Neural cell (in vitro differentiated cells): ENCODE measurements at regions not wholly inside any gene's neighbourhood (a gene's known extent, or its start where the extent isn't known, plus 50 kb on each side); places are given as distances from the start of the nearest gene placed in this dataset.

ENCODE experiments used
- EP300 ChIP-seq: fragments of 450-650 bp; conservative IDR thresholded peaks from 2 replicates; pipeline ENCODE4 v1.6.1; 2014; ENCODE audit warnings: antibody characterized with exemption, mild to moderate bottlenecking, moderate library complexity; ENCODE audit not compliant: poor library complexity, severe bottlenecking
- MXI1 ChIP-seq: fragments of 450-650 bp; conservative IDR thresholded peaks from 2 replicates; pipeline ENCODE4 v1.6.1; 2014; ENCODE audit warnings: antibody characterized with exemption, mild to moderate bottlenecking; ENCODE audit not compliant: poor library complexity, severe bottlenecking
- POLR2AphosphoS5 ChIP-seq: IDR thresholded peaks from 2 replicates; pipeline ENCODE4 v1.6.1; 2012
- RAD21 ChIP-seq: fragments of 450-650 bp; conservative IDR thresholded peaks from 2 replicates; pipeline ENCODE4 v1.6.1; 2014; ENCODE audit warnings: antibody characterized with exemption, mild to moderate bottlenecking, moderate library complexity
- TF ChIP-seq, protein P1 (sequence below): fragments of 450-650 bp; IDR thresholded peaks from 2 replicates; pipeline ENCODE4 v1.5.1; 2014; ENCODE audit warnings: antibody characterized with exemption, mild to moderate bottlenecking, moderate library complexity; ENCODE audit not compliant: poor library complexity, severe bottlenecking

DNA sequence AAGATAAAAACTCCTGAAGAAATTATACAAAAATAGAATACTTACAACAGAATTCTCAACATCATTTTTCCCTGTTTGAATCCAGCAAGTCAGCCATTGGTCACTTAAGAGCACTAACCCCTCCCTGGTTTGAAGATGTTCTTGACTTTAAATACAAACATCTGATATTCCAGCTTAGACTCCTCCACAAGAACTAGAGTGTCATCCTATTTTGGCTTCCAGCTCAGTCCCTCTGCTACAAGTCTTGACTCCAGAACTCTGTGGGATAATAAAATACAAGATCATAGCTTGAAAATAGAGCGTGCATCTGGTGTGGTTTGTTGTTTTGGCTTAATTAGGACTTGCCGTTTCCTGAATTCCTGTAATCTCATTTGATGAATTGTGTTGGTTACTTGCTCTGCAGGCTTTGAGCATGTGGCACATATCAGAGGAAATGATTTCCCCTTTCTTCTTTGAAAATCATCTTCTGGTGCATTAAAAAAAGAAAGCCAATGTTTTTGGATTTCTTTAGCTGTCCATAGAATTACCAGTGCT, 63.7 kb upstream of the DPT start:
- TF ChIP-seq RAD21 (no peak), MXI1 (no peak), EP300 (no peak), POLR2AphosphoS5 (no peak)
- TF ChIP-seq, protein P1, sequence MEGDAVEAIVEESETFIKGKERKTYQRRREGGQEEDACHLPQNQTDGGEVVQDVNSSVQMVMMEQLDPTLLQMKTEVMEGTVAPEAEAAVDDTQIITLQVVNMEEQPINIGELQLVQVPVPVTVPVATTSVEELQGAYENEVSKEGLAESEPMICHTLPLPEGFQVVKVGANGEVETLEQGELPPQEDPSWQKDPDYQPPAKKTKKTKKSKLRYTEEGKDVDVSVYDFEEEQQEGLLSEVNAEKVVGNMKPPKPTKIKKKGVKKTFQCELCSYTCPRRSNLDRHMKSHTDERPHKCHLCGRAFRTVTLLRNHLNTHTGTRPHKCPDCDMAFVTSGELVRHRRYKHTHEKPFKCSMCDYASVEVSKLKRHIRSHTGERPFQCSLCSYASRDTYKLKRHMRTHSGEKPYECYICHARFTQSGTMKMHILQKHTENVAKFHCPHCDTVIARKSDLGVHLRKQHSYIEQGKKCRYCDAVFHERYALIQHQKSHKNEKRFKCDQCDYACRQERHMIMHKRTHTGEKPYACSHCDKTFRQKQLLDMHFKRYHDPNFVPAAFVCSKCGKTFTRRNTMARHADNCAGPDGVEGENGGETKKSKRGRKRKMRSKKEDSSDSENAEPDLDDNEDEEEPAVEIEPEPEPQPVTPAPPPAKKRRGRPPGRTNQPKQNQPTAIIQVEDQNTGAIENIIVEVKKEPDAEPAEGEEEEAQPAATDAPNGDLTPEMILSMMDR = no peak
